RWPE1 (cell line): ENCODE measurements at regions not wholly inside any gene's neighbourhood (a gene's known extent, or its start where the extent isn't known, plus 50 kb on each side); places are given as distances from the start of the nearest gene placed in this dataset.
"Not testable (repeated sequence)": the region's sequence is repeated elsewhere in the genome, so short reads cannot be mapped to it uniquely, and the experiment has no call there.

Experiments
- CTCF ChIA-PET: fragments of 350-600 bp; sonication (Branson Sonifier 250); formaldehyde crosslinking; extraction: SDS; loops from one replicate; lab custom pipeline; 2021; lab: Yijun Ruan, JAX
- POLR2A ChIA-PET: fragments of 400-600 bp; formaldehyde crosslinking; extraction: SDS; loops from one replicate; lab custom pipeline; 2020; ENCODE audit warnings: antibody characterized with exemption; ENCODE audit not compliant: low non-redundant PET; lab: Yijun Ruan, JAX
- DNase-seq: peaks from one replicate; pipeline ENCODE4 v3.0.0; 2012; ENCODE audit warnings: low spot score
- H3K27ac ChIP-seq: fragments of 450-650 bp; 2 replicates; pipeline ENCODE4 v1.5.1; 2017
- CTCF ChIP-seq: fragments of 450-650 bp; conservative IDR thresholded peaks from 2 replicates; pipeline ENCODE4 v1.5.1; 2017; ENCODE audit warnings: low read depth, mild to moderate bottlenecking

- ChIA-PET CTCF (interaction anchor here (0.6 to 0.7 kb wide), 2 partner anchors 308 to 687 kb away, joined by 3 read pairs; no protein-coding TSS in a partner anchor), POLR2A (no interaction called here)
- no peak for DNase-seq
- H3K27ac ChIP-seq: no peak overlapping the region
- no peak for TF ChIP-seq CTCF
These were observed 199.8 kb upstream of the RBM19 start for GRCh38 chr12:114165921-114166320.

- DNase-seq: no peak
- TF ChIP-seq CTCF: no peak
- ChIA-PET POLR2A (no interaction called here), CTCF (no interaction called here)
- H3K27ac ChIP-seq: no peak overlapping the region
These were observed 198.2 kb upstream of the RBM19 start for GRCh38 chr12:114164351-114164750.

GRCh38 chr12:114163771-114164170 is 197.6 kb upstream of the RBM19 start:
- ChIA-PET CTCF (no interaction called here), POLR2A (no interaction called here)
- DNase-seq: peak; percentile 18
- H3K27ac ChIP-seq: no peak overlapping the region
- TF ChIP-seq CTCF: no peak

- DNase-seq: no peak
- TF ChIP-seq CTCF: no peak
- H3K27ac ChIP-seq: no peak overlapping the region
- ChIA-PET CTCF (no interaction called here), POLR2A (no interaction called here)
These were observed 194.3 kb upstream of the RBM19 start for GRCh38 chr12:114160445-114160844.

GRCh38 chr12:114152890-114153289 is 186.8 kb upstream of the RBM19 start:
- DNase-seq: no peak
- POLR2A ChIA-PET: no interaction called here
- no peak overlapping the region for H3K27ac ChIP-seq
- CTCF ChIA-PET: interaction anchor here (0.8 kb wide), 1 partner anchor 469 kb away, joined by 3 read pairs; no protein-coding TSS in a partner anchor
- no peak for TF ChIP-seq CTCF

GRCh38 chr12:114152066-114152465 is 185.9 kb upstream of the RBM19 start:
- ChIA-PET POLR2A (no interaction called here), CTCF (no interaction called here)
- no peak overlapping the region for H3K27ac ChIP-seq
- no peak for DNase-seq
- no peak for TF ChIP-seq CTCF

- POLR2A ChIA-PET, H3K27ac ChIP-seq, CTCF ChIA-PET, DNase-seq: not testable (repeated sequence)
These were observed 184.5 kb upstream of the RBM19 start for GRCh38 chr12:114150584-114150983.
